ENCODE measurements at regions not wholly inside any gene's neighbourhood (a gene's known extent, or its start where the extent isn't known, plus 50 kb on each side); places are given as distances from the start of the nearest gene placed in this dataset.

DNA sequence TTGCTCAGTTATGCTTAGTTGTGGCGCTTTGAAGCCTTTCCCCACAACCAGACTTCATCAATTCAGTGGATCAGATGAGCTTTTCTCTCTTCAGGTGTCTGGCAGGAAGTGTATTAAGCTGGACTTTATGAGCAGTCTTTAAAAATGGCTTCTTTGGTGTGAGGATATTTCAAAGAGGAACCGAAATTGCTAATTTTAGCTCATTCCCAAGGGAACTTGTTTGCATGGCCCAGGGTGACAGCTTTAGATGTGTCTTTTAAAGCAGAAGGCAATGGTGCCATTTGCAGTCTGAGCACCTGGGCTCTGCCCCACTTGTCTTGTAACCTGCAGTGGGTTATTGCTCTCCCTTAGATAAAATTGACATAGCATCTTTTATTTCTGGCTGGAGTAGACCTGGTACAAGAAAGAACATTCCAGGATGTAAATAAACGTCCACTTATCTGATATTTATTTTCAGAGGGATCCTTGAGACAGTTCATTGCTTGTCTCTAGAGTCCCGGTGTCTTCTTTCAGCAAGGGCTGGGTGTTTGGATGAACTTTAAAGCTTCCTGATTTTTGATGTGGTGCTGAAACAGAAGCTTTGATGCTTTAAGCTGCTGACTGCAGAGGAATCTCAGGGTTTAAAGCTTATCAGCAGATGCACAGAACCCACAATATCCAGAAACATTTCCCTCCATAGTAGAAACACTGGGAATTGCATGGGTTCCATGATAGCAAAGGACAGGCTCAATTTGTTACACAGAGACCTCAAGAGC lies 241.7 kb downstream of the ADGRL2 start:
- Histone ChIP-seq H3K36me3 (ENCODE audit: control insufficient read depth in 2 of 2, insufficient read depth in 2 of 2, low read length in 1 of 2) (no peaks in the 10 kb centered on the region), H3K27ac (ENCODE audit: control insufficient read depth, insufficient read depth) (no peak overlapping the region), H2AFZ (ENCODE audit: control insufficient read depth, low read depth, low read length) (no peak overlapping the region), H3K4me2 (ENCODE audit: control insufficient read depth, insufficient read depth) (no peak overlapping the region), H3K79me2 (ENCODE audit: control insufficient read depth, insufficient read depth, low read length) (no peaks in the 10 kb centered on the region), H3K27me3 (replicated peaks in 1 of 2; ENCODE audit: control insufficient read depth in 2 of 2, insufficient read depth in 2 of 2, low read length in 1 of 2) (no peaks in the 10 kb centered on the region), H3K9me3 (replicated peaks; ENCODE audit: control insufficient read depth, insufficient read depth, low read length) (no peaks in the 10 kb centered on the region), H3K4me1 (ENCODE audit: control insufficient read depth, insufficient read depth, low read length) (no peaks in the 10 kb centered on the region), H3K9ac (ENCODE audit: control insufficient read depth, insufficient read depth, low read length) (no peak overlapping the region), H4K20me1 (ENCODE audit: control insufficient read depth, insufficient read depth) (no peaks in the 10 kb centered on the region), H3K4me3 (no peak overlapping the region)
- TF ChIP-seq TCF7 (IDR thresholded peaks at IDR 0.05; ENCODE audit: borderline replicate concordance), result no peak
- TF ChIP-seq ZNF622 (IDR thresholded peaks at IDR 0.05), result no peak
- no peak for TF ChIP-seq RAD21 (IDR thresholded peaks at IDR 0.05; ENCODE audit: insufficient read depth, low read depth, low read length)
- TF ChIP-seq SPI1 (IDR thresholded peaks at IDR 0.05; ENCODE audit: borderline replicate concordance, insufficient read depth, low read depth, low read length), result no peak
- no peak for TF ChIP-seq ZNF217 (IDR thresholded peaks at IDR 0.05)
- TF ChIP-seq, protein P1, sequence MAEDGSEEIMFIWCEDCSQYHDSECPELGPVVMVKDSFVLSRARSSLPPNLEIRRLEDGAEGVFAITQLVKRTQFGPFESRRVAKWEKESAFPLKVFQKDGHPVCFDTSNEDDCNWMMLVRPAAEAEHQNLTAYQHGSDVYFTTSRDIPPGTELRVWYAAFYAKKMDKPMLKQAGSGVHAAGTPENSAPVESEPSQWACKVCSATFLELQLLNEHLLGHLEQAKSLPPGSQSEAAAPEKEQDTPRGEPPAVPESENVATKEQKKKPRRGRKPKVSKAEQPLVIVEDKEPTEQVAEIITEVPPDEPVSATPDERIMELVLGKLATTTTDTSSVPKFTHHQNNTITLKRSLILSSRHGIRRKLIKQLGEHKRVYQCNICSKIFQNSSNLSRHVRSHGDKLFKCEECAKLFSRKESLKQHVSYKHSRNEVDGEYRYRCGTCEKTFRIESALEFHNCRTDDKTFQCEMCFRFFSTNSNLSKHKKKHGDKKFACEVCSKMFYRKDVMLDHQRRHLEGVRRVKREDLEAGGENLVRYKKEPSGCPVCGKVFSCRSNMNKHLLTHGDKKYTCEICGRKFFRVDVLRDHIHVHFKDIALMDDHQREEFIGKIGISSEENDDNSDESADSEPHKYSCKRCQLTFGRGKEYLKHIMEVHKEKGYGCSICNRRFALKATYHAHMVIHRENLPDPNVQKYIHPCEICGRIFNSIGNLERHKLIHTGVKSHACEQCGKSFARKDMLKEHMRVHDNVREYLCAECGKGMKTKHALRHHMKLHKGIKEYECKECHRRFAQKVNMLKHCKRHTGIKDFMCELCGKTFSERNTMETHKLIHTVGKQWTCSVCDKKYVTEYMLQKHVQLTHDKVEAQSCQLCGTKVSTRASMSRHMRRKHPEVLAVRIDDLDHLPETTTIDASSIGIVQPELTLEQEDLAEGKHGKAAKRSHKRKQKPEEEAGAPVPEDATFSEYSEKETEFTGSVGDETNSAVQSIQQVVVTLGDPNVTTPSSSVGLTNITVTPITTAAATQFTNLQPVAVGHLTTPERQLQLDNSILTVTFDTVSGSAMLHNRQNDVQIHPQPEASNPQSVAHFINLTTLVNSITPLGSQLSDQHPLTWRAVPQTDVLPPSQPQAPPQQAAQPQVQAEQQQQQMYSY (CRISPR knock-in tag; IDR thresholded peaks at IDR 0.05), result no peak
- no peak for TF ChIP-seq GATAD2B (conservative IDR thresholded peaks at IDR 0.05; ENCODE audit: low read depth)
- TF ChIP-seq STAT1 (conservative IDR thresholded peaks at IDR 0.05), result no peak
- TF ChIP-seq GABPA (IDR thresholded peaks at IDR 0.05; ENCODE audit: low read depth), result no peak
- no peak for TF ChIP-seq MYC (IDR thresholded peaks at IDR 0.05; ENCODE audit: insufficient read depth, insufficient read length, insufficient replicate concordance, low read length, severe bottlenecking)
- TF ChIP-seq, protein P2, sequence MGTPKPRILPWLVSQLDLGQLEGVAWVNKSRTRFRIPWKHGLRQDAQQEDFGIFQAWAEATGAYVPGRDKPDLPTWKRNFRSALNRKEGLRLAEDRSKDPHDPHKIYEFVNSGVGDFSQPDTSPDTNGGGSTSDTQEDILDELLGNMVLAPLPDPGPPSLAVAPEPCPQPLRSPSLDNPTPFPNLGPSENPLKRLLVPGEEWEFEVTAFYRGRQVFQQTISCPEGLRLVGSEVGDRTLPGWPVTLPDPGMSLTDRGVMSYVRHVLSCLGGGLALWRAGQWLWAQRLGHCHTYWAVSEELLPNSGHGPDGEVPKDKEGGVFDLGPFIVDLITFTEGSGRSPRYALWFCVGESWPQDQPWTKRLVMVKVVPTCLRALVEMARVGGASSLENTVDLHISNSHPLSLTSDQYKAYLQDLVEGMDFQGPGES (IDR thresholded peaks at IDR 0.05), result no peak
- no peak for TF ChIP-seq HDGF (IDR thresholded peaks at IDR 0.05)
- no peak for TF ChIP-seq DPF2 (IDR thresholded peaks at IDR 0.05)
- no peak for TF ChIP-seq ZNF592 (IDR thresholded peaks at IDR 0.05)
- ChIA-PET SMC1A (ENCODE audit: uncharacterized antibody, unreplicated experiment) (interaction anchor here (0.6 to 3.2 kb wide), 9 partner anchors 8 to 1485 kb away, joined by 3 to 16 read pairs (median 3); no protein-coding TSS in a partner anchor), RAD21 (ENCODE audit: unreplicated experiment) (interaction anchor here (1.2 kb wide), 1 partner anchor 110 kb away, joined by 5 read pairs; no protein-coding TSS in a partner anchor), CTCF (interaction anchor here (1.0 to 1.9 kb wide), 2 partner anchors 8 to 23 kb away, joined by 3 to 6 read pairs; no protein-coding TSS in a partner anchor), POLR2A (no interaction called here)
- intact Hi-C loops (cut with micrococcal nuclease; ENCODE audit: unreplicated experiment) (no loop called here), in situ Hi-C loops (cut with MboI) (no loop called here)
- DNase-seq (ENCODE audit: low read depth, low spot score) (no peak), ATAC-seq (no peak), FAIRE-seq (no peak)
- 12% methylated on average over 4 of the region's 4 CpGs for WGBS (ENCODE audit: insufficient coverage, insufficient replicate concordance, low lambda C conversion rate, missing lambda C conversion rate)
- no TSS peak for BruUV-seq (replicated peaks)
